SK-N-SH treated with all-trans-retinoic acid at 6 μM for 48 hours (cell line): ENCODE measurements at regions not wholly inside any gene's neighbourhood (a gene's known extent, or its start where the extent isn't known, plus 50 kb on each side); places are given as distances from the start of the nearest gene placed in this dataset.

ENCODE experiments used
- ATAC-seq: fragments of 200-7000 bp; cut with Tn5 transposase; 3 replicates; pipeline ENCODE4 v1.9.1; 2020; ENCODE audit warnings: mild to moderate bottlenecking, moderate library complexity
- ARNTL ChIP-seq: fragments of 450-650 bp; formaldehyde crosslinking; IDR thresholded peaks from 2 replicates; pipeline ENCODE4 v1.5.0; 2020; ENCODE audit warnings: low read depth, mild to moderate bottlenecking, moderate library complexity, borderline replicate concordance
- BACH2 ChIP-seq: fragments of 250-450 bp; sonication (Bioruptor Pico); IDR thresholded peaks from 2 replicates; pipeline ENCODE4 v1.9.0; 2021; ENCODE audit warnings: mild to moderate bottlenecking, borderline replicate concordance
- CSRNP3 ChIP-seq: fragments of 250-450 bp; sonication (Bioruptor Pico); IDR thresholded peaks from 2 replicates; pipeline ENCODE4 v1.5.1; 2021; ENCODE audit warnings: mild to moderate bottlenecking, moderate library complexity
- GLIS3 ChIP-seq: fragments of 250-450 bp; sonication (Bioruptor Pico); IDR thresholded peaks from 2 replicates; pipeline ENCODE4 v1.5.0; 2020; ENCODE audit warnings: mild to moderate bottlenecking, moderate library complexity
- ISL1 ChIP-seq: fragments of 250-450 bp; sonication (Bioruptor Pico); IDR thresholded peaks from 2 replicates; pipeline ENCODE4 v2.1.2; 2022; ENCODE audit warnings: mild to moderate bottlenecking, moderate library complexity
- PATZ1 ChIP-seq: fragments of 250-450 bp; sonication (Bioruptor Pico); IDR thresholded peaks from 2 replicates; pipeline ENCODE4 v1.8.0; 2020; ENCODE audit warnings: mild to moderate bottlenecking, moderate library complexity, borderline replicate concordance
- POU6F1 ChIP-seq: fragments of 250-450 bp; sonication (Bioruptor Pico); IDR thresholded peaks from 2 replicates; pipeline ENCODE4 v1.8.0; 2021; ENCODE audit warnings: low read depth, mild to moderate bottlenecking, moderate library complexity, borderline replicate concordance
- PPARA ChIP-seq: fragments of 250-450 bp; sonication (Bioruptor Pico); IDR thresholded peaks from 2 replicates; pipeline ENCODE4 v1.5.0; 2020; ENCODE audit warnings: mild to moderate bottlenecking, borderline replicate concordance
- RARB ChIP-seq: fragments of 250-450 bp; sonication (Bioruptor Pico); IDR thresholded peaks from 2 replicates; pipeline ENCODE4 v1.8.0; 2021; ENCODE audit warnings: mild to moderate bottlenecking, moderate library complexity
- SNAI2 ChIP-seq: fragments of 250-450 bp; sonication (Bioruptor Pico); IDR thresholded peaks from 2 replicates; pipeline ENCODE4 v1.5.0; 2020; ENCODE audit warnings: mild to moderate bottlenecking, moderate library complexity
- TOX ChIP-seq: fragments of 250-450 bp; sonication (Bioruptor Pico); IDR thresholded peaks from 2 replicates; pipeline ENCODE4 v1.8.0; 2021; ENCODE audit warnings: mild to moderate bottlenecking, moderate library complexity, borderline replicate concordance
- TSHZ2 ChIP-seq: fragments of 250-450 bp; sonication (Bioruptor Pico); IDR thresholded peaks from 2 replicates; pipeline ENCODE4 v1.5.0; 2020; ENCODE audit warnings: mild to moderate bottlenecking, moderate library complexity
- ZC3H10 ChIP-seq: fragments of 250-450 bp; sonication (Bioruptor Pico); IDR thresholded peaks from 2 replicates; pipeline ENCODE4 v1.5.1; 2021; ENCODE audit warnings: mild to moderate bottlenecking, moderate library complexity
- ZFP3 ChIP-seq: fragments of 250-450 bp; sonication (Bioruptor Pico); IDR thresholded peaks from 2 replicates; pipeline ENCODE4 v1.5.0; 2020; ENCODE audit warnings: mild to moderate bottlenecking, moderate library complexity
- ZFP30 ChIP-seq: fragments of 450-650 bp; formaldehyde crosslinking; IDR thresholded peaks from 2 replicates; pipeline ENCODE4 v1.5.0; 2022; ENCODE audit warnings: mild to moderate bottlenecking, moderate library complexity
- ZNF8 ChIP-seq: fragments of 450-650 bp; formaldehyde crosslinking; IDR thresholded peaks from 2 replicates; pipeline ENCODE4 v1.5.0; 2020; ENCODE audit warnings: mild to moderate bottlenecking, moderate library complexity
- TF ChIP-seq, protein P1 (sequence below): fragments of 250-450 bp; sonication (Bioruptor Pico); IDR thresholded peaks from 2 replicates; pipeline ENCODE4 v1.5.1; 2020; ENCODE audit warnings: low read depth, mild to moderate bottlenecking, moderate library complexity

- TF ChIP-seq, protein P1, sequence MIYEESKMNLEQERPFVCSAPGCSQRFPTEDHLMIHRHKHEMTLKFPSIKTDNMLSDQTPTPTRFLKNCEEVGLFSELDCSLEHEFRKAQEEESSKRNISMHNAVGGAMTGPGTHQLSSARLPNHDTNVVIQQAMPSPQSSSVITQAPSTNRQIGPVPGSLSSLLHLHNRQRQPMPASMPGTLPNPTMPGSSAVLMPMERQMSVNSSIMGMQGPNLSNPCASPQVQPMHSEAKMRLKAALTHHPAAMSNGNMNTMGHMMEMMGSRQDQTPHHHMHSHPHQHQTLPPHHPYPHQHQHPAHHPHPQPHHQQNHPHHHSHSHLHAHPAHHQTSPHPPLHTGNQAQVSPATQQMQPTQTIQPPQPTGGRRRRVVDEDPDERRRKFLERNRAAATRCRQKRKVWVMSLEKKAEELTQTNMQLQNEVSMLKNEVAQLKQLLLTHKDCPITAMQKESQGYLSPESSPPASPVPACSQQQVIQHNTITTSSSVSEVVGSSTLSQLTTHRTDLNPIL: no peak
- no peak for TF ChIP-seq BACH2
These were observed 664.4 kb upstream of the SLC39A10 start (continued) for GRCh38 chr2:194992648-194993047.

- TF ChIP-seq PATZ1 (CRISPR knock-in tag) (no peak), RARB (CRISPR knock-in tag) (no peak), CSRNP3 (CRISPR knock-in tag) (no peak), TSHZ2 (CRISPR knock-in tag) (no peak), BACH2 (no peak), ISL1 (CRISPR knock-in tag) (no peak), PPARA (CRISPR knock-in tag) (no peak), ZNF8 (CRISPR knock-in tag) (no peak), POU6F1 (CRISPR knock-in tag) (no peak), TOX (CRISPR knock-in tag) (no peak), ZC3H10 (CRISPR knock-in tag) (no peak), ZFP3 (no peak), ZFP30 (CRISPR knock-in tag) (no peak), SNAI2 (CRISPR knock-in tag) (no peak)
- no peak for ATAC-seq
These were observed 671.8 kb upstream of the SLC39A10 start for GRCh38 chr2:194985258-194985657.

- TF ChIP-seq ZC3H10 (CRISPR knock-in tag): no peak
- no peak for TF ChIP-seq SNAI2 (CRISPR knock-in tag)
- TF ChIP-seq ARNTL (CRISPR knock-in tag): no peak
- no peak for ATAC-seq
These were observed 694.8 kb upstream of the SLC39A10 start for GRCh38 chr2:194962254-194962653.

- TF ChIP-seq ARNTL (CRISPR knock-in tag) (no peak), TSHZ2 (CRISPR knock-in tag) (no peak), ISL1 (CRISPR knock-in tag) (no peak), BACH2 (no peak), CSRNP3 (CRISPR knock-in tag) (no peak), GLIS3 (CRISPR knock-in tag) (no peak)
- ATAC-seq: no peak
These were observed 702.8 kb upstream of the SLC39A10 start for GRCh38 chr2:194954218-194954617.
